ENCODE measurements at regions not wholly inside any gene's neighbourhood (a gene's known extent, or its start where the extent isn't known, plus 50 kb on each side); places are given as distances from the start of the nearest gene placed in this dataset.
"Not testable (repeated sequence)": the region's sequence is repeated elsewhere in the genome, so short reads cannot be mapped to it uniquely, and the experiment has no call there.

DNA sequence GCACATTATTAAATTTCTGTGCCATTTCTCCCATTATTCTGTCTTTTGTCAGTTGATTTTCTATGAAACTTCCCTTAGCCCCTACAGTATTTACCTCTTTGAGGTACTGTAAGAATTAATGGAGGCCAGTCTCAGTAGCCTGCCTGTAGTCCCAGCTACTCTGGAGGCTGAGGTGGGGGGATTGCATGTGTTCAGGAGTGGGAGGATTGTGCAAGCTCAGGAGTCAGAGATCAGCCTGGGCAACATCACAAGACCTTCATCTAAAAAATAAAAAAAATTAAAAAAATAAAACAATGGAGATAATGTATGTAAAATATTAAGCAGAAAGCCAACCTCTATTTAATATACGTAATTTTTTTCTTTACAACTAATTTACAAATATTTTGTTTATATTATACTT is 77.8 kb downstream of the OR2B2 start:
- no peaks in the 10 kb centered on the region for H3K4me1 ChIP-seq (ENCODE audit: control insufficient read depth, extremely low read depth, insufficient read depth, low read length)
- H3K9ac ChIP-seq (ENCODE audit: insufficient read depth, low read length) = no peak overlapping the region
- peaks cover 9% of the 10 kb centered on the region for H3K79me2 ChIP-seq (ENCODE audit: control insufficient read depth, insufficient read depth, low read length)
- no peaks in the 10 kb centered on the region for H4K20me1 ChIP-seq (ENCODE audit: control insufficient read depth, extremely low read depth, insufficient read depth, low read length)
- no peaks in the 10 kb centered on the region for H3K36me3 ChIP-seq (ENCODE audit: control insufficient read depth, insufficient read depth, low read length)
- no peaks in the 10 kb centered on the region for H3K27me3 ChIP-seq (ENCODE audit: control insufficient read depth, insufficient read depth, low read length)
- no peak overlapping the region for H2AFZ ChIP-seq (ENCODE audit: low read length)
- no peaks in the 10 kb centered on the region for H3K9me3 ChIP-seq (ENCODE audit: control insufficient read depth, insufficient read depth, low read depth, low read length)
- DNase-seq (ENCODE audit: low read depth in 2 of 2) = no peak
- no peak overlapping the region for H3K27ac ChIP-seq (ENCODE audit: insufficient read depth, low read length)
- no peak for TF ChIP-seq EZH2 (IDR thresholded peaks at IDR 0.05; ENCODE audit: low read length, missing control alignments)
- TF ChIP-seq, protein P1, sequence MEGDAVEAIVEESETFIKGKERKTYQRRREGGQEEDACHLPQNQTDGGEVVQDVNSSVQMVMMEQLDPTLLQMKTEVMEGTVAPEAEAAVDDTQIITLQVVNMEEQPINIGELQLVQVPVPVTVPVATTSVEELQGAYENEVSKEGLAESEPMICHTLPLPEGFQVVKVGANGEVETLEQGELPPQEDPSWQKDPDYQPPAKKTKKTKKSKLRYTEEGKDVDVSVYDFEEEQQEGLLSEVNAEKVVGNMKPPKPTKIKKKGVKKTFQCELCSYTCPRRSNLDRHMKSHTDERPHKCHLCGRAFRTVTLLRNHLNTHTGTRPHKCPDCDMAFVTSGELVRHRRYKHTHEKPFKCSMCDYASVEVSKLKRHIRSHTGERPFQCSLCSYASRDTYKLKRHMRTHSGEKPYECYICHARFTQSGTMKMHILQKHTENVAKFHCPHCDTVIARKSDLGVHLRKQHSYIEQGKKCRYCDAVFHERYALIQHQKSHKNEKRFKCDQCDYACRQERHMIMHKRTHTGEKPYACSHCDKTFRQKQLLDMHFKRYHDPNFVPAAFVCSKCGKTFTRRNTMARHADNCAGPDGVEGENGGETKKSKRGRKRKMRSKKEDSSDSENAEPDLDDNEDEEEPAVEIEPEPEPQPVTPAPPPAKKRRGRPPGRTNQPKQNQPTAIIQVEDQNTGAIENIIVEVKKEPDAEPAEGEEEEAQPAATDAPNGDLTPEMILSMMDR (conservative IDR thresholded peaks at IDR 0.05 in 1 of 2, IDR thresholded peaks at IDR 0.05 in 1 of 2; ENCODE audit: low read depth in 1 of 2, low read length in 2 of 2) = no peak
- H3K4me2 ChIP-seq (ENCODE audit: extremely low read depth, insufficient read depth, low read length) = no peak overlapping the region
- H3K4me3 ChIP-seq (replicated peaks in 1 of 4; ENCODE audit: control extremely low read depth in 1 of 4, insufficient read depth in 1 of 4, low read depth in 3 of 4, low read length in 4 of 4) = no peak overlapping the region

DNA sequence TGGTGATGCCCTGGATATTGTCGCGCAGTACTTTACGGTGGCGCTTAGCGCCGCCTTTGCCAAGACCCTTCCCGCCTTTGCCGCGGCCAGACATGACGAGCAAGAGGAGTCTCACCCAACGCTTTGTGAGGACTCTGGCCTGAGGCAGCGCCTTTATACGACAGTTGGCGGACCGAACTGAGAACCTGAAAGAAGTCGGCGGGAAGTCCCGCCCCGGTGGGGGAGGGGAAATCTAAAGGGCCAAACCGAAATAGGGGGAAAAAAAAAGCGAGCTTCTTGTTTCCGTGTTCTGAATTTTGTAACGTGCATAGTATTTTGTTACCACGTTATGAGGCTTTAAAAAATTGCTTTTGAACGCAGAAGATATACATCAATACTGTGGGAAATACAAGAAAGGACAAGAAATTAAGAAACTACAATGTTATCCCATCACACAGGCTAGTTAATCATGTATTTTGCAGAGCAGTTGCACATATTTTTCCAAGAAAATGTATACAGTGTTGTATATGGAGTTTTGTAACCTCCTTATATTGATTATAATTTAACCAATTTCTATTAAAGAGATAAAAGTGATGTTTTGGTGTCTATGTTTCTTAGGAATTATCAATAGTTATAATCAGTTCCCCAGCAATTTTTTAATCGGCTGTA is 80.6 kb downstream of the OR2B2 start:
- H3K79me2 ChIP-seq (ENCODE audit: control insufficient read depth, insufficient read depth, low read length); H3K9ac ChIP-seq (ENCODE audit: insufficient read depth, low read length); H3K4me1 ChIP-seq (ENCODE audit: control insufficient read depth, extremely low read depth, insufficient read depth, low read length); H3K36me3 ChIP-seq (ENCODE audit: control insufficient read depth, insufficient read depth, low read length); H3K27ac ChIP-seq (ENCODE audit: insufficient read depth, low read length); H4K20me1 ChIP-seq (ENCODE audit: control insufficient read depth, extremely low read depth, insufficient read depth, low read length); H3K27me3 ChIP-seq (ENCODE audit: control insufficient read depth, insufficient read depth, low read length); H2AFZ ChIP-seq (ENCODE audit: low read length); H3K9me3 ChIP-seq (ENCODE audit: control insufficient read depth, insufficient read depth, low read depth, low read length): not testable (repeated sequence)
- peak overlapping the region in 2 of 4 experiments; percentile 37 to 79 for H3K4me3 ChIP-seq (replicated peaks in 1 of 4; ENCODE audit: control extremely low read depth in 1 of 4, insufficient read depth in 1 of 4, low read depth in 3 of 4, low read length in 4 of 4)
- H3K4me2 ChIP-seq (ENCODE audit: extremely low read depth, insufficient read depth, low read length) = peak overlapping the region; percentile 62
- peak; percentile 59 to 78 for DNase-seq (ENCODE audit: low read depth in 2 of 2)

DNA sequence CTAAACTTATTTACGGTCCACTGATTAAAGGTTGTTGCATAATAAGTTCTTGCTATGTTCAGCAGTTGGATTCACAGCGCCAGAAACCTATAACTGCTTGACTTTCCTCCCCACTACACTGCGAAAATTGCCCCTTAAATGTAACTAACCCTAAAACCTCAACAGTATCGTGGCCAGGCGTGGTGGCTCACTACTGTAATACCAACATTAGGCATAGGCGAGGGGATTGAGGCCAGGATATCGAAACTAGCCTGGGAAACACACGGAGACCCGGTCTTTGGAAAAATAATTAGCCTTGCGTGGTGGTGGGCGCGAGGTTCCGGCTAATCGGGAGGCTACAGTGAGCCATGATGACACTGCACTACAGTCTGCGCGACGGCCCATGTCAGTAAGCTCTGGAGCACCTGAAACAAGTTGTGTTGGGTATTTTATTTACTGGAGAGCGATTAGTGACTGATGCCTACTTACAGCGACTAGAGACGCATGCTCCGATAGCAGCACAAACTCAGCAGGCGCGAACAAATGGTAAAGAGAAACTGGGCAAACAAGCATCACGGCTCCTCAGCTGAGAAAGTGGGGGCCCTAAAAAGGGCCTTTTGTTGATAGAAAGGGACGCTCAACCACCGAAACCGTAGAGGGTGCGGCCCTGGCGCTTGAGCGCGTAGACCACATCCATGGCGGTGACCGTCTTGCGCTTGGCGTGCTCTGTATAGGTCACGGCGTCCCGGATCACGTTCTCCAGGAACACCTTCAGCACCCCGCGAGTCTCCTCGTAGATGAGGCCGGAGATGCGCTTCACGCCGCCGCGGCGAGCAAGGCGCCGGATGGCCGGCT is 81.4 kb downstream of the OR2B2 start:
- peak overlapping the region; percentile 64 for H3K4me2 ChIP-seq (ENCODE audit: extremely low read depth, insufficient read depth, low read length)
- H3K27ac ChIP-seq (ENCODE audit: insufficient read depth, low read length) = peak overlapping the region; percentile 85
- H3K36me3 ChIP-seq (ENCODE audit: control insufficient read depth, insufficient read depth, low read length); H3K9me3 ChIP-seq (ENCODE audit: control insufficient read depth, insufficient read depth, low read depth, low read length); H4K20me1 ChIP-seq (ENCODE audit: control insufficient read depth, extremely low read depth, insufficient read depth, low read length); H2AFZ ChIP-seq (ENCODE audit: low read length); H3K27me3 ChIP-seq (ENCODE audit: control insufficient read depth, insufficient read depth, low read length); H3K4me1 ChIP-seq (ENCODE audit: control insufficient read depth, extremely low read depth, insufficient read depth, low read length); H3K79me2 ChIP-seq (ENCODE audit: control insufficient read depth, insufficient read depth, low read length): not testable (repeated sequence)
- DNase-seq (ENCODE audit: low read depth in 2 of 2) = peak; percentile 49 to 50
- H3K4me3 ChIP-seq (replicated peaks in 1 of 4; ENCODE audit: control extremely low read depth in 1 of 4, insufficient read depth in 1 of 4, low read depth in 3 of 4, low read length in 4 of 4) = peak overlapping the region; percentile 72 to 94 (median 80)
- peak overlapping the region; percentile 67 for H3K9ac ChIP-seq (ENCODE audit: insufficient read depth, low read length)

DNA sequence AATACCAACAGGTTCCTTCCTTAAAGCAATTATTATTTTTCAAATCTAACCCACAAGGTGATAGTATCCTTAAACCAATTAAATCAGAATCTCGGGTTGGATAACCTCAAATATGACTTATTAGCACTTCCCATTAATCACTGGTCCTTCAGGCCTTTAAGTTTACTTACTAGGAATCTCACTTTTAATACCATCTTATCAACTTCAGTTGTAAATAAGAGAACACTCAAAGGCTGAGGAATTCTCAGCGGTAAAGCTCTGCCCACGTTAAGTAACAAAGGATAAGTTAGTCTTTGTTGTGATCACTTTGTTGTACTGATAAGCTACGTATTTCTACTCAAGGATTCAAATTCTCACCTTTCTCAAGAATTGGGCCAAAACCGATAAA is 82.0 kb downstream of the OR2B2 start:
- Histone ChIP-seq H3K9me3 (ENCODE audit: control insufficient read depth, insufficient read depth, low read depth, low read length) (no peaks in the 10 kb centered on the region), H3K27ac (ENCODE audit: insufficient read depth, low read length) (peak overlapping the region; percentile 85), H3K9ac (ENCODE audit: insufficient read depth, low read length) (peak overlapping the region; percentile 67), H3K4me1 (ENCODE audit: control insufficient read depth, extremely low read depth, insufficient read depth, low read length) (no peaks in the 10 kb centered on the region), H3K4me3 (replicated peaks in 1 of 4; ENCODE audit: control extremely low read depth in 1 of 4, insufficient read depth in 1 of 4, low read depth in 3 of 4, low read length in 4 of 4) (peak overlapping the region; percentile 72 to 94 (median 80)), H3K36me3 (ENCODE audit: control insufficient read depth, insufficient read depth, low read length) (no peaks in the 10 kb centered on the region), H3K4me2 (ENCODE audit: extremely low read depth, insufficient read depth, low read length) (peak overlapping the region; percentile 64), H3K27me3 (ENCODE audit: control insufficient read depth, insufficient read depth, low read length) (no peaks in the 10 kb centered on the region), H3K79me2 (ENCODE audit: control insufficient read depth, insufficient read depth, low read length) (peaks cover 2% of the 10 kb centered on the region), H2AFZ (ENCODE audit: low read length) (no peak overlapping the region), H4K20me1 (ENCODE audit: control insufficient read depth, extremely low read depth, insufficient read depth, low read length) (no peaks in the 10 kb centered on the region)
- TF ChIP-seq EZH2 (IDR thresholded peaks at IDR 0.05; ENCODE audit: low read length, missing control alignments) = no peak
- TF ChIP-seq, protein P1 (conservative IDR thresholded peaks at IDR 0.05 in 1 of 2, IDR thresholded peaks at IDR 0.05 in 1 of 2; ENCODE audit: low read depth in 1 of 2, low read length in 2 of 2) = no peak
- peak in 1 of 2 donors; percentile 44 for DNase-seq (ENCODE audit: low read depth in 2 of 2)
